Gastroesophageal sphincter (tissue), 3 donors: ENCODE measurements at regions not wholly inside any gene's neighbourhood (a gene's known extent, or its start where the extent isn't known, plus 50 kb on each side); places are given as distances from the start of the nearest gene placed in this dataset.

ENCODE experiments used
- EP300 ChIP-seq: sonication (generic); formaldehyde crosslinking; IDR thresholded peaks from one replicate; pipeline ENCODE4 v1.6.1; 2017; ENCODE audit warnings: antibody characterized with exemption, mild to moderate bottlenecking
- POLR2A ChIP-seq, 2 donors: fragments of 450-650 bp; IDR thresholded peaks; one replicate each; pipeline ENCODE4 v1.6.1; 2017; ENCODE audit warnings: antibody characterized with exemption in 2 of 2, mild to moderate bottlenecking in 2 of 2, moderate library complexity in 1 of 2
- POLR2AphosphoS5 ChIP-seq: sonication (generic); formaldehyde crosslinking; IDR thresholded peaks from one replicate; pipeline ENCODE4 v1.6.1; 2017; ENCODE audit warnings: antibody characterized with exemption
- TF ChIP-seq, protein P1 (sequence below), 4 experiments: fragments of 200-600 bp in 2 of 4; fragments of 450-650 bp in 2 of 4; sonication (generic) in 1 of 4; IDR thresholded peaks; one replicate each; pipeline ENCODE4 v1.5.1; 2017 to 2019; ENCODE audit warnings: antibody characterized with exemption in 4 of 4, mild to moderate bottlenecking in 2 of 4, moderate library complexity in 2 of 4

DNA sequence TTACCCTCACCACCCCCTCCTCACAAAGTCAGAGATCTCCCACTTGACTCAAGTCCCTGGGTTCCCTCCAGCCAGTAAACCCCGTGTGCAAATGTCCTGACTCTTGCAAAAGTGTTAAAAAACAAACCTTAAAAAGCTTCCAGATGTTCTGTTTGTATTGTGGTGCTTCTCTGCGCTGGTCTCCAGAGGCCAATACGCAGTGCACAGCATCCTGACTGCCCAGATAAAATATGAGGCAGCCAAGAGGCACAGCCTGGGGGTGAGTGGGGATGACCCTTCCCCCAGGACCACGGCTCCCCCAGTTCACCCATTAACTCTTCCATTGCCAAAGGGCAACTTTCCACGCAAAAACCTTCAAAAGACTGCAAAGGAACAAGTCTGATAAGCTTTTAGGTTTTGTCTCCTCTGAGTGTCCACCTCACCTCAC, 291.8 kb downstream of the SOX9 start:
- TF ChIP-seq, protein P1, sequence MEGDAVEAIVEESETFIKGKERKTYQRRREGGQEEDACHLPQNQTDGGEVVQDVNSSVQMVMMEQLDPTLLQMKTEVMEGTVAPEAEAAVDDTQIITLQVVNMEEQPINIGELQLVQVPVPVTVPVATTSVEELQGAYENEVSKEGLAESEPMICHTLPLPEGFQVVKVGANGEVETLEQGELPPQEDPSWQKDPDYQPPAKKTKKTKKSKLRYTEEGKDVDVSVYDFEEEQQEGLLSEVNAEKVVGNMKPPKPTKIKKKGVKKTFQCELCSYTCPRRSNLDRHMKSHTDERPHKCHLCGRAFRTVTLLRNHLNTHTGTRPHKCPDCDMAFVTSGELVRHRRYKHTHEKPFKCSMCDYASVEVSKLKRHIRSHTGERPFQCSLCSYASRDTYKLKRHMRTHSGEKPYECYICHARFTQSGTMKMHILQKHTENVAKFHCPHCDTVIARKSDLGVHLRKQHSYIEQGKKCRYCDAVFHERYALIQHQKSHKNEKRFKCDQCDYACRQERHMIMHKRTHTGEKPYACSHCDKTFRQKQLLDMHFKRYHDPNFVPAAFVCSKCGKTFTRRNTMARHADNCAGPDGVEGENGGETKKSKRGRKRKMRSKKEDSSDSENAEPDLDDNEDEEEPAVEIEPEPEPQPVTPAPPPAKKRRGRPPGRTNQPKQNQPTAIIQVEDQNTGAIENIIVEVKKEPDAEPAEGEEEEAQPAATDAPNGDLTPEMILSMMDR (IDR thresholded peaks at IDR 0.05): no peak
- TF ChIP-seq POLR2AphosphoS5: no peak
- TF ChIP-seq POLR2A (IDR thresholded peaks at IDR 0.05): no peak
- TF ChIP-seq EP300: no peak
